HL-60/S4 (cell line): ENCODE measurements at regions not wholly inside any gene's neighbourhood (a gene's known extent, or its start where the extent isn't known, plus 50 kb on each side); places are given as distances from the start of the nearest gene placed in this dataset.

Experiments
- in situ Hi-C: fragments of 300-500 bp; cut with MboI; formaldehyde crosslinking; loops from 2 replicates; pipeline ENCODE4 v1.14.3; 2022; ENCODE audit warnings: low sequenced_read_pairs

- in situ Hi-C loops = no loop called here
Measured at GRCh38 chr16:76222853-76223252, 54.3 kb upstream of the CNTNAP4 start.

- in situ Hi-C loops = no loop called here
Measured at GRCh38 chr16:76226011-76226410, 51.2 kb upstream of the CNTNAP4 start.

DNA sequence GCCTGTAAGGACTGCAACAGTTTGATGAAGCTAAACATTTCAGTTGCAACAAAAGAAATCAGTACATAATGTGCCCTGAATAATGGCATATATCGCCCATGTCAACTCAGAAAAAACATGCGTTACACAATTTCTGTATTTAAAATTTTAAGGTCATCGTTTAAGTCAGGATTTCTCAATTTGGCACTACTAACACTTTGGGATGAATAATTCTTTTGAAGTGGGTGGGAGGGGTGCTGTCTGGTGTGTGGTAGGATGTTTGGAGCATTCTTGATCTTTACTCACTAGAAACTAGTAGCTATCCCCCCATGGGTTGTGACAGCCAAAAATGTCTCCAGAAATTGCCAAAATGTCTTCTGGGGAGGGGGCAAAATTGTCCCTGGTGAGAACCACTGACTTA is 50.7 kb upstream of the CNTNAP4 start:
- in situ Hi-C loops = no loop called here
